ENCODE measurements at regions not wholly inside any gene's neighbourhood (a gene's known extent, or its start where the extent isn't known, plus 50 kb on each side); places are given as distances from the start of the nearest gene placed in this dataset.

- no peak for DNase-seq
Observed at GRCh38 chr1:177567393-177567792, 396.6 kb downstream of the BRINP2 start.

- DNase-seq = no peak
Observed at GRCh38 chr1:177566495-177566894, 395.7 kb downstream of the BRINP2 start.

- no peak for DNase-seq
Observed at GRCh38 chr1:177561436-177561835, 390.7 kb downstream of the BRINP2 start.

- DNase-seq = no peak
Observed at GRCh38 chr1:177558372-177558771, 387.6 kb downstream of the BRINP2 start.

- DNase-seq = no peak
Observed at GRCh38 chr1:177556163-177556562, 385.4 kb downstream of the BRINP2 start.

- no peak for DNase-seq
Observed at GRCh38 chr1:177547200-177547599, 376.4 kb downstream of the BRINP2 start.

- no peak for DNase-seq
Observed at GRCh38 chr1:177546346-177546745, 375.6 kb downstream of the BRINP2 start.

- DNase-seq = no peak
Observed at GRCh38 chr1:177526201-177526600, 355.4 kb downstream of the BRINP2 start.

- DNase-seq = no peak
Observed at GRCh38 chr1:177525176-177525575, 354.4 kb downstream of the BRINP2 start.

GRCh38 chr1:177517546-177517945 lies 346.8 kb downstream of the BRINP2 start:
- DNase-seq = no peak

GRCh38 chr1:177514207-177514606 lies 343.4 kb downstream of the BRINP2 start:
- DNase-seq = no peak

- no peak for DNase-seq
Observed at GRCh38 chr1:177511036-177511435, 340.3 kb downstream of the BRINP2 start.

- DNase-seq = no peak
Observed at GRCh38 chr1:177505905-177506590, 335.3 kb downstream of the BRINP2 start.

- no peak for DNase-seq
Observed at GRCh38 chr1:177495878-177496277, 325.1 kb downstream of the BRINP2 start.

GRCh38 chr1:177490786-177491185 lies 320.0 kb downstream of the BRINP2 start:
- DNase-seq = no peak

GRCh38 chr1:177490036-177490639 lies 319.4 kb downstream of the BRINP2 start:
- DNase-seq = no peak

- no peak for DNase-seq
Observed at GRCh38 chr1:177488722-177489121, 318.0 kb downstream of the BRINP2 start.

- DNase-seq = no peak
Observed at GRCh38 chr1:177487481-177487880, 316.7 kb downstream of the BRINP2 start.

GRCh38 chr1:177480741-177481305 lies 310.1 kb downstream of the BRINP2 start:
- DNase-seq = no peak

GRCh38 chr1:177479600-177479999 lies 308.8 kb downstream of the BRINP2 start:
- DNase-seq = no peak

- no peak for DNase-seq
Observed at GRCh38 chr1:177476676-177477075, 305.9 kb downstream of the BRINP2 start.

GRCh38 chr1:177472567-177472966 lies 301.8 kb downstream of the BRINP2 start:
- no peak for DNase-seq

GRCh38 chr1:177471244-177471643 lies 300.5 kb downstream of the BRINP2 start:
- DNase-seq = no peak

- no peak for DNase-seq
Observed at GRCh38 chr1:177469519-177469918, 298.8 kb downstream of the BRINP2 start.

GRCh38 chr1:177466286-177466685 lies 295.5 kb downstream of the BRINP2 start:
- DNase-seq = no peak
